ENCODE measurements at regions not wholly inside any gene's neighbourhood (a gene's known extent, or its start where the extent isn't known, plus 50 kb on each side); places are given as distances from the start of the nearest gene placed in this dataset.
"Not testable (repeated sequence)": the region's sequence is repeated elsewhere in the genome, so short reads cannot be mapped to it uniquely, and the experiment has no call there.

GRCh38 chr17:21756856-21757619, 64.7 kb downstream of the KCNJ18 start:
- H3K4me1 Mint-ChIP-seq: no peaks in the 10 kb centered on the region
- H3K36me3 ChIP-seq (ENCODE audit: control insufficient read depth in 2 of 3, insufficient read depth in 3 of 3, low read length in 3 of 3): no peaks in the 10 kb centered on the region
- no peak overlapping the region for H3K27ac Mint-ChIP-seq
- H3K4me3 Mint-ChIP-seq: no peak overlapping the region
- DNase-seq (no peak), ATAC-seq (peak; percentile 24)
- no peaks in the 10 kb centered on the region for H3K36me3 Mint-ChIP-seq
- no peaks in the 10 kb centered on the region for H3K4me1 ChIP-seq (ENCODE audit: control insufficient read depth in 2 of 2, insufficient read depth in 2 of 2, low read length in 2 of 2)
- H3K9me3 ChIP-seq (ENCODE audit: control insufficient read depth in 2 of 3, low read length in 3 of 3): no peaks in the 10 kb centered on the region
- ChIA-PET CTCF (no interaction called here), POLR2A (no interaction called here)
- no peaks in the 10 kb centered on the region for H3K27me3 Mint-ChIP-seq
- intact Hi-C loops (cut with micrococcal nuclease): no loop called here
- H3K27me3 ChIP-seq (ENCODE audit: control insufficient read depth in 2 of 2, insufficient read depth in 2 of 2, low read length in 2 of 2): no peaks in the 10 kb centered on the region
- H3K9me3 Mint-ChIP-seq: peaks cover 0 to 9% (median 4%) of the 10 kb centered on the region in 11 donors
- no peak overlapping the region for H3K27ac ChIP-seq (ENCODE audit: low read depth, low read length)
- no peak overlapping the region for H3K4me3 ChIP-seq (ENCODE audit: low read length)

GRCh38 chr17:21759636-21760035, 67.3 kb downstream of the KCNJ18 start:
- H3K9me3 Mint-ChIP-seq; H3K27me3 Mint-ChIP-seq; H3K36me3 ChIP-seq (ENCODE audit: control insufficient read depth in 2 of 3, insufficient read depth in 3 of 3, low read length in 3 of 3); H3K27ac Mint-ChIP-seq; H3K4me1 Mint-ChIP-seq; H3K27me3 ChIP-seq (ENCODE audit: control insufficient read depth in 2 of 2, insufficient read depth in 2 of 2, low read length in 2 of 2); H3K27ac ChIP-seq (ENCODE audit: low read depth, low read length); ATAC-seq; H3K4me1 ChIP-seq (ENCODE audit: control insufficient read depth in 2 of 2, insufficient read depth in 2 of 2, low read length in 2 of 2); intact Hi-C loops (cut with micrococcal nuclease); H3K4me3 ChIP-seq (ENCODE audit: low read length); POLR2A ChIA-PET; DNase-seq; H3K36me3 Mint-ChIP-seq; H3K9me3 ChIP-seq (ENCODE audit: control insufficient read depth in 2 of 3, low read length in 3 of 3); H3K4me3 Mint-ChIP-seq; CTCF ChIA-PET: not testable (repeated sequence)

GRCh38 chr17:21763738-21764340, 71.5 kb downstream of the KCNJ18 start:
- ATAC-seq; H3K4me1 ChIP-seq (ENCODE audit: control insufficient read depth in 2 of 2, insufficient read depth in 2 of 2, low read length in 2 of 2); H3K27ac Mint-ChIP-seq; H3K27me3 ChIP-seq (ENCODE audit: control insufficient read depth in 2 of 2, insufficient read depth in 2 of 2, low read length in 2 of 2); H3K4me3 ChIP-seq (ENCODE audit: low read length); H3K4me1 Mint-ChIP-seq; H3K9me3 ChIP-seq (ENCODE audit: control insufficient read depth in 2 of 3, low read length in 3 of 3); DNase-seq; CTCF ChIA-PET; H3K27ac ChIP-seq (ENCODE audit: low read depth, low read length); H3K36me3 Mint-ChIP-seq; intact Hi-C loops (cut with micrococcal nuclease); POLR2A ChIA-PET; H3K4me3 Mint-ChIP-seq; H3K36me3 ChIP-seq (ENCODE audit: control insufficient read depth in 2 of 3, insufficient read depth in 3 of 3, low read length in 3 of 3); H3K27me3 Mint-ChIP-seq: not testable (repeated sequence)
- peaks cover 0 to 13% (median 3%) of the 10 kb centered on the region in 11 donors for H3K9me3 Mint-ChIP-seq

DNA sequence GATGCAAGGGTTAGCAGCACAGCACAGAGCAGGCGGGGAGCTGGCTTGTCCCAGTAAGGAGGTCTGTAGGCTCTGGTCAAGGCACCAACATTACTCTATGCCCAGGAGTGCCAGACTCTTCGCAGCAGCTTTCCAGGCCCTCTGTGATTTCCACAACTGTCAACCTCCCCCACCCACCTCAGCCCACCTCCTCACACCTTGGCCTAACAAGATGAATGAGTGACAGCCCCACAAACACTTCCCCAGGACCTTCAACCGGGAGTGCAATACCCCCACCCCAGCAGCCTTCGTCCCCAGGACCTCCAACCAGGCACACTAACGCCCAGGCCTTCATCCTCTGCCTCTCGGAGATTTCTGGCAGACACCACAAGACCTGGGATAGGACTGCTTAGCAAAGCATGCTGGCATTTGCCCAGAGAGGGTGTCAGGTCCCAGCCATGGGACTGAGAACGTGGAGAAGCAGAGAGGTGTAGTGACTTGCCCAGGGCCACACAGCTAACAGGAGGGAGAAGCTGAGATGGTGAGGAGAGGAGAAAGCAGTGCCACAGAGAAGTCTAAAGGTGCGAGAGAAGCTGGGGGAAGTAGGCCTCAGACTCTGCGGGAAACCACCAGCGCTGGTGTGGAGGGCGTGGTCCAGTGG, 73.4 kb downstream of the KCNJ18 start:
- H3K4me1 ChIP-seq (ENCODE audit: control insufficient read depth in 2 of 2, insufficient read depth in 2 of 2, low read length in 2 of 2); H3K4me3 Mint-ChIP-seq; H3K27ac ChIP-seq (ENCODE audit: low read depth, low read length); POLR2A ChIA-PET; H3K27ac Mint-ChIP-seq; H3K27me3 Mint-ChIP-seq; H3K4me1 Mint-ChIP-seq; intact Hi-C loops (cut with micrococcal nuclease); H3K27me3 ChIP-seq (ENCODE audit: control insufficient read depth in 2 of 2, insufficient read depth in 2 of 2, low read length in 2 of 2); DNase-seq; CTCF ChIA-PET; ATAC-seq; H3K4me3 ChIP-seq (ENCODE audit: low read length); H3K36me3 Mint-ChIP-seq; H3K9me3 ChIP-seq (ENCODE audit: control insufficient read depth in 2 of 3, low read length in 3 of 3); H3K36me3 ChIP-seq (ENCODE audit: control insufficient read depth in 2 of 3, insufficient read depth in 3 of 3, low read length in 3 of 3): not testable (repeated sequence)
- peaks cover 0 to 13% (median 3%) of the 10 kb centered on the region in 11 donors for H3K9me3 Mint-ChIP-seq

GRCh38 chr17:21766565-21766964, 74.2 kb downstream of the KCNJ18 start:
- intact Hi-C loops (cut with micrococcal nuclease); ATAC-seq; H3K36me3 Mint-ChIP-seq; DNase-seq; CTCF ChIA-PET; H3K4me1 Mint-ChIP-seq; H3K4me3 Mint-ChIP-seq; H3K27ac Mint-ChIP-seq; H3K9me3 ChIP-seq (ENCODE audit: control insufficient read depth in 2 of 3, low read length in 3 of 3); H3K4me1 ChIP-seq (ENCODE audit: control insufficient read depth in 2 of 2, insufficient read depth in 2 of 2, low read length in 2 of 2); H3K27me3 Mint-ChIP-seq; POLR2A ChIA-PET; H3K27ac ChIP-seq (ENCODE audit: low read depth, low read length); H3K27me3 ChIP-seq (ENCODE audit: control insufficient read depth in 2 of 2, insufficient read depth in 2 of 2, low read length in 2 of 2); H3K4me3 ChIP-seq (ENCODE audit: low read length); H3K36me3 ChIP-seq (ENCODE audit: control insufficient read depth in 2 of 3, insufficient read depth in 3 of 3, low read length in 3 of 3): not testable (repeated sequence)
- peaks cover 0 to 13% (median 3%) of the 10 kb centered on the region in 11 donors for H3K9me3 Mint-ChIP-seq

GRCh38 chr17:21767162-21768156, 75.1 kb downstream of the KCNJ18 start:
- POLR2A ChIA-PET; H3K36me3 ChIP-seq (ENCODE audit: control insufficient read depth in 2 of 3, insufficient read depth in 3 of 3, low read length in 3 of 3); H3K4me3 Mint-ChIP-seq; DNase-seq; H3K27ac ChIP-seq (ENCODE audit: low read depth, low read length); H3K27ac Mint-ChIP-seq; H3K4me1 Mint-ChIP-seq; H3K36me3 Mint-ChIP-seq; CTCF ChIA-PET; H3K27me3 ChIP-seq (ENCODE audit: control insufficient read depth in 2 of 2, insufficient read depth in 2 of 2, low read length in 2 of 2); ATAC-seq; H3K27me3 Mint-ChIP-seq; H3K4me3 ChIP-seq (ENCODE audit: low read length); H3K4me1 ChIP-seq (ENCODE audit: control insufficient read depth in 2 of 2, insufficient read depth in 2 of 2, low read length in 2 of 2); intact Hi-C loops (cut with micrococcal nuclease); H3K9me3 ChIP-seq (ENCODE audit: control insufficient read depth in 2 of 3, low read length in 3 of 3): not testable (repeated sequence)
- peaks cover 0 to 13% (median 3%) of the 10 kb centered on the region in 11 donors for H3K9me3 Mint-ChIP-seq

All from naive thymus-derived CD4-positive, alpha-beta T cell (primary cell).